ENCODE measurements at regions not wholly inside any gene's neighbourhood (a gene's known extent, or its start where the extent isn't known, plus 50 kb on each side); places are given as distances from the start of the nearest gene placed in this dataset.

- no peak overlapping the region for H3K27ac ChIP-seq
- no peaks in the 10 kb centered on the region for H3K9me3 ChIP-seq
- H3K36me3 ChIP-seq, result no peaks in the 10 kb centered on the region
- H3K4me3 ChIP-seq, result no peak overlapping the region
- FAIRE-seq (no peak), ATAC-seq (peak in 2 of 4 donors; percentile 38 to 43), DNase-seq (no peak)
- H3K27me3 ChIP-seq, result no peaks in the 10 kb centered on the region
- intact Hi-C loops (cut with DNase I), result no loop called here
- WGBS, 2 donors, result 67 to 71% methylated on average over 4 of the region's 4 CpGs
- TF ChIP-seq CTCF (IDR thresholded peaks at IDR 0.05), result no peak
- no peaks in the 10 kb centered on the region for H3K4me1 ChIP-seq
These were observed 107.5 kb upstream of the RUNX1 start for GRCh38 chr21:35156293-35157278.

- intact Hi-C loops (cut with DNase I), result no loop called here
- Histone ChIP-seq H3K27me3 (no peaks in the 10 kb centered on the region), H3K4me3 (no peak overlapping the region), H3K36me3 (no peaks in the 10 kb centered on the region), H3K9me3 (no peaks in the 10 kb centered on the region), H3K27ac (no peak overlapping the region), H3K4me1 (no peaks in the 10 kb centered on the region)
- 71 to 75% methylated on average over 6 of the region's 6 CpGs for WGBS, 2 donors
- no peak for TF ChIP-seq CTCF (IDR thresholded peaks at IDR 0.05)
- no peak for FAIRE-seq
- no peak for ATAC-seq
- no peak for DNase-seq
These were observed 105.7 kb upstream of the RUNX1 start for GRCh38 chr21:35154788-35155187.

- DNase-seq, result no peak
- no peaks in the 10 kb centered on the region for H3K4me1 ChIP-seq
- FAIRE-seq, result no peak
- no peak for TF ChIP-seq CTCF (IDR thresholded peaks at IDR 0.05)
- H3K36me3 ChIP-seq, result no peaks in the 10 kb centered on the region
- ATAC-seq, result no peak
- H3K4me3 ChIP-seq, result no peak overlapping the region
- H3K27me3 ChIP-seq, result peaks cover 0 to 6% (median 0%) of the 10 kb centered on the region in 4 donors
- WGBS, 2 donors, result 65 to 72% methylated on average over 5 of the region's 5 CpGs
- intact Hi-C loops (cut with DNase I), result no loop called here
- no peak overlapping the region for H3K27ac ChIP-seq
- H3K9me3 ChIP-seq, result no peaks in the 10 kb centered on the region
These were observed 104.6 kb upstream of the RUNX1 start for GRCh38 chr21:35153671-35154070.

- Histone ChIP-seq H3K36me3 (no peaks in the 10 kb centered on the region), H3K27ac (no peak overlapping the region), H3K27me3 (peaks cover 0 to 11% (median 0%) of the 10 kb centered on the region in 4 donors), H3K9me3 (no peaks in the 10 kb centered on the region), H3K4me3 (no peak overlapping the region), H3K4me1 (no peaks in the 10 kb centered on the region)
- FAIRE-seq (no peak), DNase-seq (no peak), ATAC-seq (no peak)
- intact Hi-C loops (cut with DNase I), result no loop called here
- WGBS, 2 donors, result 85 to 87% methylated on average over 2 of the region's 2 CpGs
- no peak for TF ChIP-seq CTCF (IDR thresholded peaks at IDR 0.05)
These were observed 101.6 kb upstream of the RUNX1 start for GRCh38 chr21:35150562-35151226.

All from pancreas (tissue), 10 donors.